GM23338 (cell line): ENCODE measurements at regions not wholly inside any gene's neighbourhood (a gene's known extent, or its start where the extent isn't known, plus 50 kb on each side); places are given as distances from the start of the nearest gene placed in this dataset.

ENCODE experiments used
- EZH2phosphoT487 ChIP-seq: fragments of 200-600 bp; sonication (generic); IDR thresholded peaks from one replicate; pipeline ENCODE4 v1.8.1; 2018; ENCODE audit warnings: antibody characterized with exemption; ENCODE audit not compliant: unreplicated experiment
- POLR2AphosphoS5 ChIP-seq: IDR thresholded peaks from 2 replicates; pipeline ENCODE4 v1.6.1; 2016; ENCODE audit warnings: antibody characterized with exemption, low read depth
- TF ChIP-seq, protein P1 (sequence below), 2 experiments: fragments of 200-600 bp in 1 of 2; sonication (generic) in 1 of 2; conservative IDR thresholded peaks; 2 replicates each; pipeline versions ENCODE4 v1.5.1 to v1.6.1; 2016 to 2017; ENCODE audit warnings: antibody characterized with exemption in 2 of 2, low read depth in 2 of 2, mild to moderate bottlenecking in 2 of 2, moderate library complexity in 1 of 2
- TF ChIP-seq, protein P2 (sequence below): IDR thresholded peaks from one replicate; pipeline ENCODE4 v1.6.1; 2018; ENCODE audit warnings: antibody characterized with exemption; ENCODE audit not compliant: unreplicated experiment

DNA sequence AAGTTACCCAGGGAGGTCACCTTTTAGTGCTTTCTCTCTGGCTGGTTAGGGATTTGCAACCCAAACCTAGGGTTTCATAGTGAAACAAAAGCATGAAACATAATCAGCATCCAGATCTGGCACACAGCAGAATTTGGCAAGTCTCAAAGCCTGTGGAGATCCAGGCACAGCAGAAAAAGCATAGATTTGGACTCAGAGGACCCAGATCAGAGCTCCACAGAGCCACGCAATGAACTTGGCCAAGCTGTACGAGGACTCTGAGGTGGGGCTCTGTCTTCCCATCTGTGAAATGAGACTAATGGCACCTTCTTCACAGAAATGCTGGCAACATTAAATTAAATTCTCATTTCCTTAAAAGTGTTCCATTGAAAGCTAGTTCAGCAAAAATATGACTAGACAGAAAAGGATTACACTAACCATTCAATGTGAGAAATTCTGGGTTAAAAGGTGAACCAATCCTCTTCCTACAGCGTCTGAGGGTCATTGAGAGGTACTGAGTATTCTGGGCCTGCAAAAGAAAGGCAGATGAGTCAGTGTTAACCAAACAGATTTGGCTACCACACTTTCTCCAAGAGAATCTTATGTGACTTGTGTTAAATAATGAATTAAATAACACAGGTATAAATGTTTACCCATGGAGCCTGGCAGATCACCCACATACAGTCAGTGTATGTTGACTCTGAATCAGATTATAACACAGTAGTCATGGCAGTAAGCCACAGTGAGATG, 266.3 kb downstream of the MREG start:
- TF ChIP-seq EZH2phosphoT487 (no peak), POLR2AphosphoS5 (no peak)
- TF ChIP-seq, protein P1, sequence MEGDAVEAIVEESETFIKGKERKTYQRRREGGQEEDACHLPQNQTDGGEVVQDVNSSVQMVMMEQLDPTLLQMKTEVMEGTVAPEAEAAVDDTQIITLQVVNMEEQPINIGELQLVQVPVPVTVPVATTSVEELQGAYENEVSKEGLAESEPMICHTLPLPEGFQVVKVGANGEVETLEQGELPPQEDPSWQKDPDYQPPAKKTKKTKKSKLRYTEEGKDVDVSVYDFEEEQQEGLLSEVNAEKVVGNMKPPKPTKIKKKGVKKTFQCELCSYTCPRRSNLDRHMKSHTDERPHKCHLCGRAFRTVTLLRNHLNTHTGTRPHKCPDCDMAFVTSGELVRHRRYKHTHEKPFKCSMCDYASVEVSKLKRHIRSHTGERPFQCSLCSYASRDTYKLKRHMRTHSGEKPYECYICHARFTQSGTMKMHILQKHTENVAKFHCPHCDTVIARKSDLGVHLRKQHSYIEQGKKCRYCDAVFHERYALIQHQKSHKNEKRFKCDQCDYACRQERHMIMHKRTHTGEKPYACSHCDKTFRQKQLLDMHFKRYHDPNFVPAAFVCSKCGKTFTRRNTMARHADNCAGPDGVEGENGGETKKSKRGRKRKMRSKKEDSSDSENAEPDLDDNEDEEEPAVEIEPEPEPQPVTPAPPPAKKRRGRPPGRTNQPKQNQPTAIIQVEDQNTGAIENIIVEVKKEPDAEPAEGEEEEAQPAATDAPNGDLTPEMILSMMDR (conservative IDR thresholded peaks at IDR 0.05; ENCODE audit: low read depth in 2 of 2) = no peak
- TF ChIP-seq, protein P2, sequence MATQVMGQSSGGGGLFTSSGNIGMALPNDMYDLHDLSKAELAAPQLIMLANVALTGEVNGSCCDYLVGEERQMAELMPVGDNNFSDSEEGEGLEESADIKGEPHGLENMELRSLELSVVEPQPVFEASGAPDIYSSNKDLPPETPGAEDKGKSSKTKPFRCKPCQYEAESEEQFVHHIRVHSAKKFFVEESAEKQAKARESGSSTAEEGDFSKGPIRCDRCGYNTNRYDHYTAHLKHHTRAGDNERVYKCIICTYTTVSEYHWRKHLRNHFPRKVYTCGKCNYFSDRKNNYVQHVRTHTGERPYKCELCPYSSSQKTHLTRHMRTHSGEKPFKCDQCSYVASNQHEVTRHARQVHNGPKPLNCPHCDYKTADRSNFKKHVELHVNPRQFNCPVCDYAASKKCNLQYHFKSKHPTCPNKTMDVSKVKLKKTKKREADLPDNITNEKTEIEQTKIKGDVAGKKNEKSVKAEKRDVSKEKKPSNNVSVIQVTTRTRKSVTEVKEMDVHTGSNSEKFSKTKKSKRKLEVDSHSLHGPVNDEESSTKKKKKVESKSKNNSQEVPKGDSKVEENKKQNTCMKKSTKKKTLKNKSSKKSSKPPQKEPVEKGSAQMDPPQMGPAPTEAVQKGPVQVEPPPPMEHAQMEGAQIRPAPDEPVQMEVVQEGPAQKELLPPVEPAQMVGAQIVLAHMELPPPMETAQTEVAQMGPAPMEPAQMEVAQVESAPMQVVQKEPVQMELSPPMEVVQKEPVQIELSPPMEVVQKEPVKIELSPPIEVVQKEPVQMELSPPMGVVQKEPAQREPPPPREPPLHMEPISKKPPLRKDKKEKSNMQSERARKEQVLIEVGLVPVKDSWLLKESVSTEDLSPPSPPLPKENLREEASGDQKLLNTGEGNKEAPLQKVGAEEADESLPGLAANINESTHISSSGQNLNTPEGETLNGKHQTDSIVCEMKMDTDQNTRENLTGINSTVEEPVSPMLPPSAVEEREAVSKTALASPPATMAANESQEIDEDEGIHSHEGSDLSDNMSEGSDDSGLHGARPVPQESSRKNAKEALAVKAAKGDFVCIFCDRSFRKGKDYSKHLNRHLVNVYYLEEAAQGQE = no peak
